ENCODE measurements at regions not wholly inside any gene's neighbourhood (a gene's known extent, or its start where the extent isn't known, plus 50 kb on each side); places are given as distances from the start of the nearest gene placed in this dataset.

DNA sequence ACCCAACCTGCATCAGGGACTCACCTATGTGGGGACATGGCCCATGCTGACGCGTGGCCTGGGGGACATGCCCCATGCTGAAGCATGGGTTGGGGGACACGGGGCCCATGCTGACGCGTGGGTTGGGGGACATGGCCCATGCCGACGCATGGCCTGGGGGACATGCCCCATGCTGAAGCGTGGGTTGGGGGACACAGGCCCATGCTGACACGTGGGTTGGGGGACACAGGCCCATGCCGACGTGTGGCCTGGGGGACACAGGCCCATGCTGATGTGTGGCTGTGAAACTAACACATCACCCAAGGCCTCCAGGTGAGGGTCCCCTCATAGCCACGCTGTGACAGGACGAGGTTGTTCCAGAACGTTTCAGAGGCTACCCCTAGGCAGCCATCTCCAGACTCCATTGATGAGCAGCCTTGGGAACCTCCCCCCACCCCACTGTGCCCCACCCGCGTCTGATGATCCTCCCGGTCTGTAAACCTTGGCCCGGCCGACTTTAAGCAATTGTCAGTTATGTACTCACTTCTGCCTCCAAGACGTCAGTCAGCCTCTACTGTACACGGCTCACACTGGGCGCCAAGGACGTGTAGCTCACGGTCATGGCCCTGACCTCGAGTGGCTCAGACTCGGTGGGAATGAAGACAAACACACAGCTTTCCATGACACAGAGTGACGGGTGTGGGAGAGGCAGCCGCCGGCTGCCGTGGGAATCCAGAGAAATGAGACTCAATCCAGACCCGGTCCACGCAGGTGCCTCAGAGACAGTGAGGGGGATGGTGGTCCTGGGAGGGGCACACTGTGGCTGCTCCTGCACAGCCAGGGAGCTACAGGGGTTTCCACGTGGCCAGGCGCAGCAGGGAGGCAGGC is 50.2 kb upstream of the SLC66A3 start:
- intact Hi-C loops (cut with DNase I) = no loop called here
- ATAC-seq (no peak), DNase-seq (no peak)
- H3K9me3 ChIP-seq = no peaks in the 10 kb centered on the region
- H3K4me3 ChIP-seq = no peak overlapping the region
- TF ChIP-seq, protein P1, sequence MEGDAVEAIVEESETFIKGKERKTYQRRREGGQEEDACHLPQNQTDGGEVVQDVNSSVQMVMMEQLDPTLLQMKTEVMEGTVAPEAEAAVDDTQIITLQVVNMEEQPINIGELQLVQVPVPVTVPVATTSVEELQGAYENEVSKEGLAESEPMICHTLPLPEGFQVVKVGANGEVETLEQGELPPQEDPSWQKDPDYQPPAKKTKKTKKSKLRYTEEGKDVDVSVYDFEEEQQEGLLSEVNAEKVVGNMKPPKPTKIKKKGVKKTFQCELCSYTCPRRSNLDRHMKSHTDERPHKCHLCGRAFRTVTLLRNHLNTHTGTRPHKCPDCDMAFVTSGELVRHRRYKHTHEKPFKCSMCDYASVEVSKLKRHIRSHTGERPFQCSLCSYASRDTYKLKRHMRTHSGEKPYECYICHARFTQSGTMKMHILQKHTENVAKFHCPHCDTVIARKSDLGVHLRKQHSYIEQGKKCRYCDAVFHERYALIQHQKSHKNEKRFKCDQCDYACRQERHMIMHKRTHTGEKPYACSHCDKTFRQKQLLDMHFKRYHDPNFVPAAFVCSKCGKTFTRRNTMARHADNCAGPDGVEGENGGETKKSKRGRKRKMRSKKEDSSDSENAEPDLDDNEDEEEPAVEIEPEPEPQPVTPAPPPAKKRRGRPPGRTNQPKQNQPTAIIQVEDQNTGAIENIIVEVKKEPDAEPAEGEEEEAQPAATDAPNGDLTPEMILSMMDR (IDR thresholded peaks at IDR 0.05) = no peak
- H3K4me1 ChIP-seq = no peaks in the 10 kb centered on the region
- H3K36me3 ChIP-seq (ENCODE audit: insufficient read depth in 1 of 2, low read depth in 1 of 2) = no peaks in the 10 kb centered on the region
- 87 to 90% (median 90%) methylated on average over 34 of the region's 34 CpGs for WGBS, 3 donors
- H3K27ac ChIP-seq = no peak overlapping the region
- peaks cover 0 to 3% (median 0%) of the 10 kb centered on the region in 3 donors for H3K27me3 ChIP-seq (ENCODE audit: insufficient read depth in 3 of 3, low read length in 2 of 3)

All from psoas muscle (tissue), 7 donors.